ENCODE measurements at regions not wholly inside any gene's neighbourhood (a gene's known extent, or its start where the extent isn't known, plus 50 kb on each side); places are given as distances from the start of the nearest gene placed in this dataset.
"Not testable (repeated sequence)": the region's sequence is repeated elsewhere in the genome, so short reads cannot be mapped to it uniquely, and the experiment has no call there.

GRCh38 chr1:81738875-81739274 lies 61.9 kb upstream of the ADGRL2 start:
- no peak for DNase-seq

- no peak for DNase-seq
Measured at GRCh38 chr1:81733480-81733879, 67.3 kb upstream of the ADGRL2 start.

GRCh38 chr1:81731989-81732388 lies 68.7 kb upstream of the ADGRL2 start:
- DNase-seq, result no peak

GRCh38 chr1:81730881-81731280 lies 69.9 kb upstream of the ADGRL2 start:
- no peak for DNase-seq

- not testable (repeated sequence) for DNase-seq
Measured at GRCh38 chr1:81730299-81730698, 70.4 kb upstream of the ADGRL2 start.

- DNase-seq, result no peak
Measured at GRCh38 chr1:81729818-81730217, 70.9 kb upstream of the ADGRL2 start.

GRCh38 chr1:81729239-81729638 lies 71.5 kb upstream of the ADGRL2 start:
- DNase-seq, result no peak

- no peak for DNase-seq
Measured at GRCh38 chr1:81725823-81726222, 74.9 kb upstream of the ADGRL2 start.

GRCh38 chr1:81722631-81723328 lies 78.0 kb upstream of the ADGRL2 start:
- DNase-seq, result not testable (repeated sequence)

- DNase-seq, result not testable (repeated sequence)
Measured at GRCh38 chr1:81720256-81720655, 80.5 kb upstream of the ADGRL2 start.

- DNase-seq, result no peak
Measured at GRCh38 chr1:81717230-81717629, 83.5 kb upstream of the ADGRL2 start.

GRCh38 chr1:81715391-81715790 lies 85.3 kb upstream of the ADGRL2 start:
- DNase-seq, result no peak

- DNase-seq, result no peak
Measured at GRCh38 chr1:81714636-81715035, 86.1 kb upstream of the ADGRL2 start.

- DNase-seq, result no peak
Measured at GRCh38 chr1:81712425-81712824, 88.3 kb upstream of the ADGRL2 start.

- DNase-seq, result no peak
Measured at GRCh38 chr1:81710857-81711256, 89.9 kb upstream of the ADGRL2 start.

- no peak for DNase-seq
Measured at GRCh38 chr1:81708250-81708649, 92.5 kb upstream of the ADGRL2 start.

- DNase-seq, result no peak
Measured at GRCh38 chr1:81706650-81707435, 93.9 kb upstream of the ADGRL2 start.

GRCh38 chr1:81703756-81704463 lies 96.8 kb upstream of the ADGRL2 start:
- no peak for DNase-seq

- no peak for DNase-seq
Measured at GRCh38 chr1:81703391-81703755, 97.4 kb upstream of the ADGRL2 start.

- DNase-seq, result no peak
Measured at GRCh38 chr1:81702903-81703302, 97.8 kb upstream of the ADGRL2 start.

- DNase-seq, result no peak
Measured at GRCh38 chr1:81702079-81702715, 98.5 kb upstream of the ADGRL2 start.

- no peak for DNase-seq
Measured at GRCh38 chr1:81700728-81701470, 99.8 kb upstream of the ADGRL2 start.

- DNase-seq, result no peak
Measured at GRCh38 chr1:81699234-81699633, 101.5 kb upstream of the ADGRL2 start.

Measured in bone marrow (tissue), 2 donors.